Mesothelial cell of epicardium (in vitro differentiated cells): ENCODE measurements at regions not wholly inside any gene's neighbourhood (a gene's known extent, or its start where the extent isn't known, plus 50 kb on each side); places are given as distances from the start of the nearest gene placed in this dataset.

Source experiments
- DNase-seq, 2 experiments: peaks; one replicate each; pipeline ENCODE4 v3.0.0; 2021; ENCODE audit warnings: low spot score in 2 of 2; ENCODE audit not compliant: unreplicated experiment in 2 of 2
- H3K27ac Mint-ChIP-seq: 2 replicates; pipeline ENCODE4 v1.8.0; 2021; ENCODE audit warnings: mixed read lengths
- H3K27me3 Mint-ChIP-seq: 2 replicates; pipeline ENCODE4 v1.8.0; 2021; ENCODE audit warnings: low read depth, mixed read lengths
- H3K36me3 Mint-ChIP-seq: 2 replicates; pipeline ENCODE4 v1.8.0; 2021; ENCODE audit warnings: mixed read lengths
- H3K4me1 Mint-ChIP-seq: 2 replicates; pipeline ENCODE4 v1.8.0; 2021; ENCODE audit warnings: mixed read lengths
- H3K4me3 Mint-ChIP-seq: 2 replicates; pipeline ENCODE4 v1.8.0; 2021; ENCODE audit warnings: mild to moderate bottlenecking, moderate library complexity, mixed read lengths
- H3K9me3 Mint-ChIP-seq: 2 replicates; pipeline ENCODE4 v1.8.0; 2021; ENCODE audit warnings: mixed read lengths
- TF ChIP-seq, protein P1 (sequence below): fragments of 200-600 bp; sonication (generic); IDR thresholded peaks from one replicate; pipeline ENCODE4 v1.5.0; 2021; ENCODE audit warnings: antibody characterized with exemption; ENCODE audit not compliant: unreplicated experiment

DNA sequence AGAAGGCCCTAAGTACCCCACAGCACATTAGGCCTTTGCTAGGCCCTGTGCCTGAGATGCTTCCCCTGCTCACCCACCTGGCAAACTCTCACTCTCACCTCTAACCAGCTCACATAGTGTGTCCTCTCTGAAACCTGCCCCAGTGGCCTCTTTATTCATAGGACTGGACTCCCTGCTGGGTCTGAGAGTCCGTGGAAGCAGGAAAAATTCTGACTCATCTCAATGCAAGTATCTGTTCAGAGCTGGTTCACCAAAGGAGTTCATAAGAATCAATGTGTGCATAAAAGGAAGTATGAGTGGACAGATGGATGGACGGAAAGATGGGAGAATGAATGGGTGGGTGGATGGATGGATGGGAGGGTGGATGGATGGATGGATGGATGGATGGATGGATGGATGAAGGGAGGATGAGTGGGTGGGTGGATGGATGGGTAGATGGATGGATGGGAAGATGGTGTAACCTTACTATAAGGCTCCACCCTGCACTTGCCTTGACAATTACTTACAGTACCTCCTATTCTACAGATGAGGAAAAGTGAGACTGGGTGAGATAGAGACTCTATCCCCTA is 111.2 kb upstream of the ZMIZ1 start:
- no peak for DNase-seq
- TF ChIP-seq, protein P1, sequence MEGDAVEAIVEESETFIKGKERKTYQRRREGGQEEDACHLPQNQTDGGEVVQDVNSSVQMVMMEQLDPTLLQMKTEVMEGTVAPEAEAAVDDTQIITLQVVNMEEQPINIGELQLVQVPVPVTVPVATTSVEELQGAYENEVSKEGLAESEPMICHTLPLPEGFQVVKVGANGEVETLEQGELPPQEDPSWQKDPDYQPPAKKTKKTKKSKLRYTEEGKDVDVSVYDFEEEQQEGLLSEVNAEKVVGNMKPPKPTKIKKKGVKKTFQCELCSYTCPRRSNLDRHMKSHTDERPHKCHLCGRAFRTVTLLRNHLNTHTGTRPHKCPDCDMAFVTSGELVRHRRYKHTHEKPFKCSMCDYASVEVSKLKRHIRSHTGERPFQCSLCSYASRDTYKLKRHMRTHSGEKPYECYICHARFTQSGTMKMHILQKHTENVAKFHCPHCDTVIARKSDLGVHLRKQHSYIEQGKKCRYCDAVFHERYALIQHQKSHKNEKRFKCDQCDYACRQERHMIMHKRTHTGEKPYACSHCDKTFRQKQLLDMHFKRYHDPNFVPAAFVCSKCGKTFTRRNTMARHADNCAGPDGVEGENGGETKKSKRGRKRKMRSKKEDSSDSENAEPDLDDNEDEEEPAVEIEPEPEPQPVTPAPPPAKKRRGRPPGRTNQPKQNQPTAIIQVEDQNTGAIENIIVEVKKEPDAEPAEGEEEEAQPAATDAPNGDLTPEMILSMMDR = no peak
- Mint-ChIP-seq H3K9me3 (no peaks in the 10 kb centered on the region), H3K4me3 (no peak overlapping the region), H3K36me3 (no peaks in the 10 kb centered on the region), H3K27me3 (no peaks in the 10 kb centered on the region), H3K4me1 (peaks cover 34% of the 10 kb centered on the region), H3K27ac (no peak overlapping the region)

DNA sequence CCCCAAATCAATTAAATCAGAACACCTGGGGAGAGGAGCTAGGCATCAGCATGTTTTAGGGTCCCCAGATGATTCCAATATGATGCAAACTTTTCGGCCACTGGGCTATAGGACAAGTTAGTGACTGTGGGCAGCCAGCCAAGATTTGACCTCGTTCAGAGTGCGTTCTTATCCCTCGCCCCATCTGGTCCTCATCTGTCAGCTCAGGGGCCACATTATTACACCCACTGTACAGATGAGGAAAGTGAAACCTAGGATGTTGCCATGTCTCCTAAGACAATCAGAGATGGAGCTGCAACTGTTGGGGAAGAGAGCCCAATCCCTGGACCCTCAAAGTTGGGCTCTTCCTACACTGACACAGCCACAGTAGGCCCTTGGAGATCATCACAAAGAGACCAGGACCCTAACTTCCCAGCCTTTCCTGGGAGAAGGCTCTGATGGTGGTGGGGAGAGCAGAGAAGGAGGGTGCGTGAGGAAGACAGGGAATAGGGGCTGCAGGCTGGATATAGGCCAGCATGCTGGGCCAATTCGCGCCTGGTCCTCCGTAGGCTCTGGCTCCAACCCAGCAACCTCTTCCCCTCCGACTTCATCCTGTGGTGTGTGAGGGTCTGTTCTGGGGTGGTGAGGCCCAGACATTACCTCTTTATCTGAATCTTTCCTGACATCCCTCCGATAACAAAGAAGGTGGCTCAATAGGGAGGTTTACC is 109.4 kb upstream of the ZMIZ1 start:
- DNase-seq = no peak
- H3K27me3 Mint-ChIP-seq = no peaks in the 10 kb centered on the region
- peak overlapping the region; percentile 69 for H3K27ac Mint-ChIP-seq
- H3K4me1 Mint-ChIP-seq = peaks cover 27% of the 10 kb centered on the region
- H3K9me3 Mint-ChIP-seq = no peaks in the 10 kb centered on the region
- TF ChIP-seq, protein P1 = no peak
- no peak overlapping the region for H3K4me3 Mint-ChIP-seq
- H3K36me3 Mint-ChIP-seq = no peaks in the 10 kb centered on the region

DNA sequence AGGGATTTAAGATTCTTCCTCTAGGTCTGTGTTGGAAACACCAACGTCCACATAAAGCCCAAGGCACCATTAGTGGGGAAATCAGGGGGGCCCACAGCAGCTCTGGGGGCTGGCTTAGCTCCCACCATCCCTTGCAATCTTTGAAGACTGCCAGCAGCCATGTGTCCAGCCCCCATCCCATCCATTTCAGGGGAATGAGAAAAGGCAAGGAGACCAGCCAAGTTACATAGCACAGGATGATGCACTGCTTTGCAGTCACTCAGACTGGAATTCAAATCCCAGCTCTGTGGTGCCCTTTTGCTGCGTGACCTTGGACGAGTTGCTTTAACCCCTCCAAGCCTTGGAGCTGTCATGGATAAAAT is 108.9 kb upstream of the ZMIZ1 start:
- no peaks in the 10 kb centered on the region for H3K36me3 Mint-ChIP-seq
- H3K4me1 Mint-ChIP-seq = peaks cover 30% of the 10 kb centered on the region
- no peak overlapping the region for H3K27ac Mint-ChIP-seq
- no peak for DNase-seq
- TF ChIP-seq, protein P1 = no peak
- H3K9me3 Mint-ChIP-seq = no peaks in the 10 kb centered on the region
- H3K27me3 Mint-ChIP-seq = no peaks in the 10 kb centered on the region
- H3K4me3 Mint-ChIP-seq = no peak overlapping the region

DNA sequence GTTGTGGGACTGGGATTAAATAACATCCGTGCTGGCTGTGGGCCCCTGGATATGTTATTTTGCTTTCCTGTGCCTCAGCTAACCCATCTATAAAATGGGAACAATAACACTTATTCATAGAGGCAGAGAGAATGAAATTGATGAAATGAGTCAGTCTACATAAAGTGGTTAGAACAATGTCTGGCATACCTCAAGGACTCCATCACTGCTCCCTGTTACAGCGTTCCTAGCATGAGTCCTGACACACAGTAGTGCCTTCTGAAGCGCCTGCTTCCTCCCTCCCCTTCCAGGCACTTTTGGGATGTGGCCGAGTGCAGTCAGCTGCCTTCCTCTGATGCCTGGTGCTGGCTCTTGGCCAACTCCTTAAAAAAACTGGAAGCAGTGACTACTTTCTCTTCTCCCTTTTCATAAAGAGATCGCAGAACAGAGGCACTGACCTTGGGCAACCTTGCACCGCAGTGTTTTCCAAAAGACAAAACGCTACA is 108.4 kb upstream of the ZMIZ1 start:
- H3K27ac Mint-ChIP-seq = no peak overlapping the region
- no peak for DNase-seq
- H3K4me3 Mint-ChIP-seq = no peak overlapping the region

DNA sequence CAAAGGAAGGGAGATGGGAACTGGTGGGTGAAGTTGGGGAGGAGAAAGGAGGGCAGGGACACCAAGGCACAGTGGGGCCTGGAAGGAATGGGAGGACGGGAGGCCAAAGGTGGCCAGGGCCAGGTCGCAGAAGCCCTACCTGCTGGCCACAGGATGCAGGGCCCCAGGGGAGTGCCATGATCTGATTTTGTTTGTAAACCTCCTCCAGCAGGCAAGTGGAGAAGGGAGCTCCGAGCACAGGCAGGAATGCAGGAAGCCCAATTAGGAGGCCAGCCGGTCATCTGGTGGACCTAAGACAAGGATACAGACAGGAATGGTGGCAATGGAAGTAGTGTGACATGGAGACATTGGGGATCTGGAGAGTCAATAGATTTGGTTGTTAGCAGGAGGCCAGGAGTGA is 107.0 kb upstream of the ZMIZ1 start:
- Mint-ChIP-seq H3K4me3 (no peak overlapping the region), H3K36me3 (no peaks in the 10 kb centered on the region), H3K4me1 (peaks cover 34% of the 10 kb centered on the region), H3K27me3 (no peaks in the 10 kb centered on the region), H3K27ac (no peak overlapping the region), H3K9me3 (no peaks in the 10 kb centered on the region)
- TF ChIP-seq, protein P1 = no peak
- DNase-seq = no peak

More for the DNA sequence above, 108.4 kb upstream of the ZMIZ1 start:
- no peaks in the 10 kb centered on the region for H3K27me3 Mint-ChIP-seq
- TF ChIP-seq, protein P1 = no peak
- H3K9me3 Mint-ChIP-seq = no peaks in the 10 kb centered on the region
- H3K4me1 Mint-ChIP-seq = peaks cover 32% of the 10 kb centered on the region
- H3K36me3 Mint-ChIP-seq = no peaks in the 10 kb centered on the region
